GM21723 (cell line): ENCODE measurements at regions not wholly inside any gene's neighbourhood (a gene's known extent, or its start where the extent isn't known, plus 50 kb on each side); places are given as distances from the start of the nearest gene placed in this dataset.
"Not testable (repeated sequence)": the region's sequence is repeated elsewhere in the genome, so short reads cannot be mapped to it uniquely, and the experiment has no call there.

ENCODE experiments used
- ATAC-seq: cut with Tn5 transposase; IDR thresholded peaks from one replicate; pipeline ENCODE4 v1.9.1; 2021; ENCODE audit warnings: mild to moderate bottlenecking, moderate library complexity; ENCODE audit not compliant: unreplicated experiment

DNA sequence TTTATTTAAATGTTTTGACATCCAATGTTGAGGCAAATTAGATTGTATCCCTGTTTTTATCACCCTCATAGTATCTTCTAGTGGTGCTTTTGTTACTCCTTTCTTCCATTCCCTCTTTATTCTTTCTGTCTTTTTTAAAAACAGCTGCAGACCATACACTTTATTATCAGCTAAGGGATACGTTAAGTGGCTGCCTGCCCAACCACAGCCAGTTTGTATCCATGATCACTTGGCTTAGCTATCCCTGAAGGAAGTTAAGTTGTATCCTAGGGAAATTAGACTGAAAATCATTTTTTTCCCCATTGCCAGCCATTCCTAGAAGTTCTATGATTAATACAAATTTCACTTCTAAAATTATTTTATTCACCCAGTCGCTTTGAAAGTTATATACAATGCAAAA is 1032.7 kb downstream of the NR2F1-AS1 start:
- no peak for ATAC-seq

DNA sequence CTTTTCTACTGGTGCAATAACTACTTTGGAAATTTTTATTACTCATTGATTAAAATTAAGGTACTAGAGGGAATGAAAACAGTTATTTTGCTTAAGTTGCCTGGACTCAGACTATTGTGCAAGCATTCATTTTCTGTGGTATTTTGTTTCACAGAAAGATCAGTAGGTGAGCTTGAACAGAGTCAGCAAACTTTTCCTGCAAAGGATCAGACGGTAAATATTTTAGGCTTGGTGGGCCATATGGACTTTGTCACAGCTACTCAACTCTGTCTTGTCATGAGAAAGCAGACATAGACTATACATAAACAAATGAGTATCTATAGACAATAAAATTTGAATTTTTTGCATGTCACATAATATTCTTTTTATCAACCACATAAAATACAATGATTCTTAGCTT is 1036.4 kb downstream of the NR2F1-AS1 start:
- no peak for ATAC-seq

DNA sequence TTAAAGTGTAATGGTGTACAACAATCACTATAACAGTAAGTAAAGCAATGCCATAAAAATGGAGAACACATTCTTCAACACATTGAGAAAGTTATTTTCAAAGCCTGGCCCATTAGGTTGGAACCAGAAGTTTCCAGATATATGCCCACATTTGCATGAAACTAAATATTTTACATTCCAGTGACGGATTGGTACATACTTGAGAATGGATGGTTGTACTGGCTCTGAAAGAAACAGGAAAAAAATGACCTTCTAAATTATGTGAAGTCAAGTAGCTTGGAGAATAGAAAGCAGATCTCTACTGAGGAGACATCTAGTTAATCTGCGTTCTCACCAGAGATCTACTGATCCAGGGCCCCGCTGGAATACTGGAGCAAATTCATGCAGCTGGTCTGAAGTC is 1037.0 kb downstream of the NR2F1-AS1 start:
- no peak for ATAC-seq

DNA sequence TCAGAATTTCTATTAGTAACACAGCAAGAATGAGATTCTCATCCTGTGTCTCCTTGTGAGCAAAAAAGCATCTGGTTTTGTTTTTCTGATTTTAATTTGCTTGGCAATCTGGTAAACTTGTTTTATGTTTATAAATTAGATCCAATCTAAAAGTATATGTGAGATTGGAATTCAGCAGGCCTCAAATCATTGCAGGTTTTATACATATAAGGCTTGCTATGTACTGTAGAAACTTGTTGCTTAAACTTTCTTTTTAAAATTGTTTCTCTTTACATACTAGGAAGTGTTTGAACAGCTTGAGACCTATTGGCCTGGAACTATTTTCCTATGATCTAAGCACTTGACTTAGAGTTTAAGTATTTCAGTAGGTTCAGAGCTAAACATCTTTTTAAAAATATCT is 1037.8 kb downstream of the NR2F1-AS1 start:
- no peak for ATAC-seq

DNA sequence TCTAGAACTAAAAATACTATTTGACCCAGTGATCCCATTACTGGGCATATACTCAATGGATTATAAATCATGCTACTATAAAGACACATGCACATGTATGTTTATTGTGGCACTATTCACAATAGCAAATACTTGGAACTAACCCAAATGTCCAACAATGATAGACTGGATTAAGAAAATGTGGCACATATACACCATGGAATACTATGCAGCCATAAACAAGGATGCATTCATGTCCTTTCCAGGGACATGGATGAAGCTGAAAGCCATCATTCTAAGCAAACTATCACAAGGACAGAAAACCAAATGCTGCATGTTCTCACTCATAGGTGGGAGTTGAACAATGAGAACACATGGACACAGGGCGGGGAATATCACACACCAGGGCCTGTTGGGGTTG is 1039.0 kb downstream of the NR2F1-AS1 start:
- not testable (repeated sequence) for ATAC-seq

DNA sequence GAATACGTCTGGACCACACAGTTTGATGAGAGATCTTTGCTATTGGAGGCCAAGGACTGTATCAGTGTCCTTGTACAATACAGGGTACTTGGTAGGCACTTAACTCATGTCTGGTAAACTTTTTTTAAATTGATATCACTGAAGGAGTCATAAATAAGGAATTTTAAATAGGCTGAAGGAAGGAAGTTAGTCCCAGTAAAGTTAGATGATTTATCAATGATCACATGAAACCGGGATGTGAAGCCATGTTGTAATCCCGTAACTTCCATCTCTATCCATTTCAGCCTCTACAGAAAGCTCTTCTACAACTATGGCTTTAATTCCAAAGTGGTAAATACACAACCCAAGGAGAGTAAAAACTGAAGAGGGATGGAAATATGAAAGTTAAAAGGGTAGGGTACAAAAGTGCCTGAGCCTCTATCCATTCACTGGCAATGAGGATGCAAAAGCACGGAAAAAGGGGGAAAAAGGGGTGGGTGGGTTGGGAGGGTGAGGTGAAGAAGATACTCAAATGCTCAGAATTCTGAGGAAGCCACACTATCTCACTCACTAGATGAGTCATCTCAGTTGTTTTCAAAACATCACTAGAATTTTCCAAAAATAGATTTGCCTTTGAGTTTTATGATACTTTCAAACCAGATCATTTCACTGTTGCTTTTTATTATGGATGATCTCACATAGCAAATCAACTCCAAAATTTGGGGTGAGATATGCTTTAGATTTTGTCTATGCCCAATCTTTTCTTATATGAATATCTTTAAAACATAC is 1053.5 kb downstream of the NR2F1-AS1 start:
- peak; percentile 90 for ATAC-seq

DNA sequence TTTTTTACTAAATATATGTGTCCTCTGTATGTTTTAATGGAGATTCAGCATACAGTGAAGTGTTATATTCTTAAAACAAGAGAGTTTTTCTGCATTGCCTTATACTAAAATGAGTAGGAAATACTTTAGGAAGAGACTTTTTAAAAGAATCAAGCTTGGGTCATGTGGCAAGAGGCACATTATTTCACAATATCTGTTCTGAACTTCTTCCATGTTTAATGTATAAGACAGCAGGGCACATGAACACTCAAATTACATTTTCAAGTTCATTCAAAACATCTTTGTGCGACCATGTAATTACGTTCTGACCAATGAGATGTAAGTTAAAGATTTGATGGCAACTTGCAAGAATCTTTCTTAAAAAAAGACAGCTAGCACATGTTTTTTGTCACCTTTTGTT is 1055.9 kb downstream of the NR2F1-AS1 start:
- no peak for ATAC-seq

DNA sequence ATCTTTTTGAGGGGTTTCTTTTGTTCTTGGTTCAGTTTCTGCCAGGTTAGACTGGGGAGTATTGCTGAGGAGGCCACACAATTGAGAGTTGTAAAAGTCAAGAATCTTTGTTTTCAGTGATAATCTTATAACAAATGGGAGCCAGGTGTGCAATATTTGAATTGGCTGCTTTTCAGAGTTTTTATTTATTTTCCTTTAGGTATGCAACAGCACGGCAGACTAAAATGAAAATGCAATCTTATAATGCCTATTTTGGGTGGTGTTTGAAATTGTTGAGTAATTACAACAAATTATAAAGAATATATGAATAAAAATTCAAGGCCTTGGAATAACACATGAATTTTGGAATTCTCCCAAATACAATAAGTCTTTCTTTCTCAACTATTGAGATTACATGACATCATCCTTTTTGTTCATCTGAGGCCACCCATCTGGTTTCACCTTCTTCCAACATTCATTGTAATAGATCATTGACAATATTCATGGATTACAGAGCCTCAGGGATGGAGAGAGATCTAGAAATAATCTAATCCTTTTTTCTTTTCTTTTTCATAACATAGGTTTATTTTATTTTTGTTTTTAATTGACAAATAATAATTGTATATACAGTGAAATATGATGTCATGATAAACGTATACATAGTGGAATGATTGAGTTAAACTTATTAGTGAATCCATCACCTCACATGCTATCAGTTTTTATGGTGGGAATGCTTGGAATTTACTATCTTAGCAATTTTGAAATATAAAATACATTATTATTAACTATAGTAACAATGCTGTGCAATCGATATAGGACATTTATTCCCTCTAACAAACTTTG is 1061.0 kb downstream of the NR2F1-AS1 start:
- ATAC-seq = no peak

DNA sequence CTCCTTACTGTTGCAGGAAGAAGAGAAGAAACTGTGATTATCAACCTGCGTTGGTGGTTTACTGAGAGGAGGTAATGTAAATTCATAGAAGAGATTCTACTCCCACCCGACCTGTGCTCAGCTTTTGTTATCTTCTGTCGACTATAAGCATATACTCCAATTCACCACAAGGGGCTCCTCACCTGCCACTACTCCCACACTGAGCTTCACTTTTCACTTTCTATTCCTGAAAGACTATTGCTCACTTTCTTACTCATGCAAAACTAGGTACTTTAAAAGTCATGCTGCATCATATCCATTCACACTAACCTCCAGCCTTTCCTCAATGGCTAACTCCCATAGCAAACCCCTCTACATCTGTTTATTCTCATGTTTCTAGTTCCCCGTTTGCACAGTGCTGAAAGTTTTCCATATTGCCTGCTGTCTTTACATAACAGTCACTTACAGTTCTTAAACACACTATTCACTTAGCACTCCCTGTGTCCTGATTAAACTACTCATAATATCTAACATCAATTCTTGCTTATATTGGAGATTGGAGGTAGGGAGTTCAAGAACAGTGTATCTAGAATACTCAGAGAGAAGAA is 1062.6 kb downstream of the NR2F1-AS1 start:
- ATAC-seq = peak; percentile 99

DNA sequence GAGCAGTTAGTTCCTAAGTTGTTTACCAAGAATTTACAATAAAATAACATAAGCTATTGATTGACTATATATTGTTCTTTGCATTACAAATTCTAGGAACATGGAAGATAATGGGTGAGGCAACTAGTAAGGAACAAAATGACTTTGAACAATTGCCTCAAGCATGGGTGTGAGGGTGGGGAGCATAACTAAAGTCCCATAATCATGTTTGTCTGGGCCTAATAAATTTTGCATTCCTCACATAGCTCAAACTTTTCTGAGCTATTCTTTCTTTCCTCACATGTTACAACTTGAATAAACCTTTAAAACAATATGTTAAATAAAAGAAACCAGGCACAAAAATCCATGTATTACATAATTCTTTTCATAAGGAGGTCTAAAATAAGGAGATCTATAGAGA is 1066.1 kb downstream of the NR2F1-AS1 start:
- ATAC-seq = no peak

DNA sequence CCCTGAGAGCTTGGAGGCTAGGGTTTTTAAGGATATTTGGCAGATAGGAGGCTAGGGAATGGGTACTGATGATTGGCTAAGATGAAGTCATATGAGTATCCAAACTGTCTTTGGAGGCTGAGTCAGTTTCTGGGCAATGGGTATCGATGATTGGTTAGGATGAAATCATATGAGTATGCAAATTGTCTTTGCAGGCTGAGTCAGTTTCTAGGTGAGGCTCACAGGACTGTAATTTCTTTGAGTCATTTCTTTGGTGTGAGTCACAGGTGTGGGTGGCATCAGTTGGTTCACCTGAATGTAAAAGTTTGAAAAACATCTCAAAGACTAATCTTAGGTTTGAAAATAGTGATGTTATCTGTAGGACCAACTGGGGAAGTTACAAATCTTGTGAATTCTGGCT is 1068.0 kb downstream of the NR2F1-AS1 start:
- no peak for ATAC-seq

DNA sequence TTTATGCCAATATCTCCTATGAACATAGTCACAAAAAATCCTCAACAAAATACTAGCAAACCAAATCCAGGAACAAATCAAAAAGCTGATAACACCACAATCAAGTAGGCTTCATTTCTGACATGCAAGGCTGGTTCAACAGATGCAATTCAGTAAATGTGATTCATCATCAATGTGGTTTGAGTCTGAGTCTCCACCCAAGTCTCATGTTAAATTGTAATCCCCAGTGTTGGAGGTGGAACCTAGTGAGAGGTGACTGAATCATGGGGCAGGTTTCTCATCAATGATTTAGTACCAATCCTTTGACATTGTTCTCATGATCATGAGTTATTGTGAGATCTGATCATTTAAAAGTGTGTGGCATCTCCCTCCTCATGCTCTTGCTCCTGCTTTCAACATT is 1072.7 kb downstream of the NR2F1-AS1 start:
- ATAC-seq = no peak

DNA sequence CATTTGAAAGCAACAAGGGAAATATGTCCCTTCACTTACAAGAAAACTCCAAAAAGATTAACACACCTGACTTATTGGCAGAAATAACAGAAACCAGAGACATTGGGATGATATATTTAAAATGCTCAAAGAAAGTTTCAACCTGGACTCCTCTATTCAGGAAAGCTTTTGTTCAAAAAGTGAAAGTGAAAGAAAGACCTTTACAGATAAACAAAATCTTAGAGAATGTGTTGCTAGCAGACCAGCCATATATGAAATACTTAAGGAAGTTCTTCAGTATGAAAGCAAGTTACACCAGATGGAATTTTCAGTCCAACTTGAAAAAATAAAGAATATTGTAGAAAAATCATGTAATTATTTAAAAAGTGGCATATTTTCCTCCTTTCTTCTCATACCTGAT is 1075.1 kb downstream of the NR2F1-AS1 start:
- peak; percentile 74 for ATAC-seq

DNA sequence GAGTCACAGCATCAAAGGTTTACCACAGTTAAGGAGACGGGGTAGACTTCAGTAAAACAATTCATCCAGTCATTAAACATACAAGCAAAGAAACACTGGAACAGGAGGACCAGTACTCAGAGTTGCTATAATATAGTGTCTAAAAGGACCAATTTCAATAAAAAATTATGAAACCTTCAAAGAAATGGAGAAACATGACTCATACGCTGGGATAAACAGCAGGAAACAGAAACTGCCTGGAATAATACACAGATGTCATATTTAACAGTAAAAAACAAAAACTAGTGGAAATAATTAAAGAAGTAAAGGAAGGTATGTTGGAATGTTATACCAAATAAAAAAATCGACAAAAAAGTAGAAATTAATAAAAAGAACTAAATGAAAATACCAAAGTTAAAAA is 1075.9 kb downstream of the NR2F1-AS1 start:
- no peak for ATAC-seq

DNA sequence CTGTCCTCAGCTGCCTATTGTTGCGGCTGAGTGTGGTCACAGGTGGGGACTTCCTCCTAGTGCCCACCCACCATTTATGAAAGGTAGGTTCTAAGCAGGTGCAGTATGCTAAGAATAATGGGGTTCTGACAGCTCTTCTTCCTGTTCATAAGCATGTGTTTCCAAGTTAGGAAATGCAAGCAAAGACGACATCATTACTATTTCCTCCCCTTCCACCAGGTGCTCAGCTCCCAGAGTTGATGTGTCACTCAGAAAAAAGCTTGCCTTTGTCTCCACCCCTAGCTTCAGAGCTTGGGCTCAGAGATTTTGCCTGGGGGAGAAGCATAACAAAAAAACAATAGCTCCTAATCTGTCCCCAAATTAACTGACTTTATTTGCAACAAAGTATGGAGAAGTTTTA is 1076.7 kb downstream of the NR2F1-AS1 start:
- no peak for ATAC-seq

DNA sequence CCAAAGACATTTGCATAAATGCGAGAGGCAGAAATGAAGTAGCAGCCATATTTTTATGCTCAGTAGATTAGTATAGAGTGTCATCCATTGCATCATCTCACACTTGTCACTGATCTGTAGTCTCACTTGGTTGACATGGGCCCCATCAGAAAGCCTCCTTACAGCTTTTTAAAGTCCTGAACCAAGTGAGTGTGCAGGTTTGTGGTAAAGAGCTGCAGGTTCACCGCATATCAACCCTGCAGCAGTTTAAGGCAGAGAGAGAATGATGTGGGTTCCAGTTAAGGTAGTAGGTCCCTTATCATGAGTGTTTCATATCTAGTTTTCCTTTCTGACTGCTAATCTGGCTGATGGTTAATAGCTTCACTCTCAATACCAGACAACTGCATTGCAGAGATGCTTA is 1080.3 kb downstream of the NR2F1-AS1 start:
- no peak for ATAC-seq

DNA sequence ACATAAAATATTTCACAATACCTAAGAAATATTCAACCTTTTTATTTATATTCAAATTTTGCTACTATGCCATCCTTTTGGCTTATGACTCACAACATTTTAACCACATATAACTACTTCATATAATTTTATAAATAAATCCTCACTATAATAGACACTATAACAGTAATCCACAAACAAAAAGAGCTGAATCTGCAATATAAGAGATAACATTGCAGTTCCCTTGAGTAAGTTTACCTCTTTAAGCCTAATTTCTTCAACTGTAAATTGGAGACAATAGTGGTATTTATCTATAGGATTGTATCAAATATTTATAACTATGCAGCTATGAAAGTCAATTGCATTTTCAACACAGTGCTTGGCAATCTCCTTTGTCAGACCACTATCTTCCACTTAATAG is 1084.5 kb downstream of the NR2F1-AS1 start:
- ATAC-seq = no peak

DNA sequence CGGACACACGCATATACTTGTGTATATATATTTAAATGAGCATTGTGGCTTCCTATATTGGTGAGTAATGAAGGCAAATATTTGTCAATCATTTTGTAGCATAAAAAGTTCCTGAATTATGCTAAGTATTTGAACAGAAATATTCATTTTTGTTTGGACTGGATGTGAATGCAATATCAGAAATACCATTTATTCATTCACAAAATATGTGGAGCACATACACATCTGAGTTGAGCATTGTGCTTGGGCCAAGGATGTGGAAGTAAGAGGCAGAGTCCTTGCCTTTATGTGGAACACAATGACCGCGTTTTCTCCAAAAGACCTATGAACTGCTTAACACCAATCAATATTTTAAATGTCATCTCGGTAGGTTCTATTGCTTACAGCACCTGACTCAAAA is 1086.5 kb downstream of the NR2F1-AS1 start:
- ATAC-seq = no peak

DNA sequence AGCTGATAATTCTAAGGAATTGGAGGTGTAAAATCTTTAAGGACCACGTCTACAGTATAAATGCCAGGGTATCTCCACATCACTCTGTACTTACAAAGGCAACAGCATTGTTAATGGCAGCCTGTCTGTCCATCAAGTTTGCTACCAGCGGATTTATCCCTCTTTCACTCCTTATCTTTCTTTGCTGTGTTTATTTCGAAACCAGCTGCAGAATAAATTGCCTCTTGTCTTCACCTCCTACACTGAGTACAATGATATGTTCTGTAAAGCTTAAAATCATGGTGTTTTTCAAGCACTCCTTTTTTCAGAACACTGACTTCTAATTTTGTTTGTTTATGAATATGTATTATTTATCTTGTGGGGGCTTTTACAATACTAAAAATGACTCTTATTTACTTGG is 1088.1 kb downstream of the NR2F1-AS1 start:
- no peak for ATAC-seq

DNA sequence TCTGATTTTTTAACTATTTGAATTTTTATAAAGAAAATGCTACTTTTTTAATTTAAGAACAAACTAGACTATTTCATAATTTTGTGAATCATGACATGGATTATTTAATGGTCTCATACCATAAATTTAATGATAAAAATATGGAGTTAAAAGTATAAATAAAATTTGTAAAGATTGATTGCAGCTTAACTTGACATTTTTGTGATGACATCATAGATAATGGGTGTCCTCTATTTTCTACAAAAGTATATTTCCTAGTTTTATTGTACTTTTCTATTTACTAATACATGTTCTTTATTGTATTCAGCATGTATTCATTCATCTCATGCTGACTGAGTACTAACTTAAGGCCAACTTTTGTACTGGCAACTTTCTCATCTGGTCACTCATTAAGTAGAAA is 1096.5 kb downstream of the NR2F1-AS1 start:
- no peak for ATAC-seq

DNA sequence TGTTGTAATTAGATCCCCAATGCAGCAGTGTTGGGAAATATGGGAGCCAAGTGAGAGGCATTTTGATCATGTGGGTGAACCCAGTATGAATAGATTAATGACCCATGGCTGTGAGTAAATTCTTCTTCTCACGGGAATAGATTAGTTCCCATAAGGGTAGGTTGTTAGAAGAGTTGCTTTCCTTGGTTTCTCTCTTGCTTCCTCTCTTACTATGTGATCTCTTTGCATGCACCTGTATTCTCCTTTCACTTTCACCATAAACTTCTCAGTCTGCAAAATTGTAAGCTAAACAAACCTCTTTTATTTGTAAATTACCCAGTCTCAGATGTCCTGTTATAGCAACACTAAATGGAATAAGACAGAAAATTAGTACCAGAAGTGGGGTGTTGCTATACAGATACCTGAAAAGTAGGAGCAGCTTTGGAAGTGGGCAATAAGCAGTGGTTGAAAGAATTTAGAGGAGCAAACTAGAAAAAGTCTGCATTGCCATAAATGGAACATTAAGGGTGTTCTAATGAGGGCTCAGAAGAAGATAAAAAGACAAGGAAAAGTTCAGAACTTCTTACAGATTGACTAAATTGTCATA is 1090.0 kb upstream of the ARRDC3 start:
- peak; percentile 62 for ATAC-seq

DNA sequence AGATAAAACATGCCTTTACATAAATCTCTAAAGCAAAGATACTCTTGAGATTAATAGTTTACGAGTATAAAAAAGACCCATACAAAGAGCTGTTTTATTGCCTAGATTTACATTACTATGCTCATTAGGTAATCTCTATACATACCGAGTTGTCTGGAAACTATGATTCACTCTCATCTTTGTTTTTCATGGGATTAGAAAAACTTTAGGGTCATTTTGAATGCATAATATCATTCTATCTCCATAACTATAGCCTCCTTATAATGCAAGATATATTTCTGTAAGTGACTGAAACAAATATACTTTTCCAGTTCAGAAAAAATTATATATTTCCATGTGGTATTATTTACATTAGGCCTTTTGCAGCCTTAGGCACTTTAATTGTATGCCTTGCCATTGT is 1088.7 kb upstream of the ARRDC3 start:
- no peak for ATAC-seq
